HL-60 (cell line): ENCODE measurements at regions not wholly inside any gene's neighbourhood (a gene's known extent, or its start where the extent isn't known, plus 50 kb on each side); places are given as distances from the start of the nearest gene placed in this dataset.
"Not testable (repeated sequence)": the region's sequence is repeated elsewhere in the genome, so short reads cannot be mapped to it uniquely, and the experiment has no call there.

Experiments used
- DNase-seq, 2 experiments: peaks; one replicate each; pipeline ENCODE4 v3.0.0-alpha.2; 2010 to 2020; ENCODE audit warnings: low read depth in 1 of 2, low spot score in 1 of 2
- H3K27ac ChIP-seq: fragments of 250-450 bp; sonication (Bioruptor Pico); replicated peaks from 2 replicates; pipeline ENCODE4 v1.5.1; 2020; ENCODE audit warnings: mild to moderate bottlenecking, moderate library complexity
- H3K27me3 ChIP-seq: fragments of 250-450 bp; sonication (Bioruptor Pico); 2 replicates; pipeline ENCODE4 v1.5.1; 2021; ENCODE audit warnings: mild to moderate bottlenecking, moderate library complexity; ENCODE audit not compliant: insufficient read depth, poor library complexity, severe bottlenecking
- H3K4me3 ChIP-seq: replicated peaks from 2 replicates; pipeline ENCODE4 v1.5.1; 2011; ENCODE audit warnings: mild to moderate bottlenecking, control low read depth, low read length; ENCODE audit not compliant: insufficient read depth
- CTCF ChIP-seq: IDR thresholded peaks from one replicate; pipeline ENCODE4 v1.5.1; 2011; ENCODE audit warnings: low read length, control low read depth, inconsistent platforms; ENCODE audit not compliant: insufficient read depth
- GABPA ChIP-seq: IDR thresholded peaks from 2 replicates; pipeline ENCODE4 v1.6.1; 2012; ENCODE audit warnings: low read depth
- POLR2AphosphoS5 ChIP-seq: IDR thresholded peaks from 2 replicates; pipeline ENCODE4 v1.6.1; 2012; ENCODE audit warnings: low read depth
- REST ChIP-seq: IDR thresholded peaks from 2 replicates; pipeline ENCODE4 v1.6.1; 2012; ENCODE audit warnings: low read depth; ENCODE audit not compliant: insufficient replicate concordance
- SPI1 ChIP-seq: IDR thresholded peaks from 2 replicates; pipeline ENCODE4 v1.6.1; 2012; ENCODE audit warnings: low read depth, mild to moderate bottlenecking, borderline replicate concordance

GRCh38 chr20:7171911-7172310, 404.4 kb downstream of the BMP2 start:
- TF ChIP-seq SPI1: no peak
- TF ChIP-seq GABPA: no peak
- no peak for TF ChIP-seq REST
- no peak for TF ChIP-seq CTCF
- no peak for TF ChIP-seq POLR2AphosphoS5
- no peak for DNase-seq
- H3K4me3 ChIP-seq: no peak overlapping the region
- H3K27me3 ChIP-seq: no peaks in the 10 kb centered on the region
- H3K27ac ChIP-seq: no peak overlapping the region

GRCh38 chr20:7174554-7174953, 407.1 kb downstream of the BMP2 start:
- Histone ChIP-seq H3K27me3 (no peaks in the 10 kb centered on the region), H3K27ac (no peak overlapping the region), H3K4me3 (no peak overlapping the region)
- TF ChIP-seq GABPA (no peak), CTCF (no peak), POLR2AphosphoS5 (no peak), SPI1 (no peak), REST (no peak)
- no peak for DNase-seq

- not testable (repeated sequence) for H3K4me3 ChIP-seq
Observed at GRCh38 chr20:7175827-7176226, 408.3 kb downstream of the BMP2 start.

GRCh38 chr20:7178004-7178403, 410.5 kb downstream of the BMP2 start:
- H3K27me3 ChIP-seq: no peaks in the 10 kb centered on the region
- no peak for DNase-seq
- no peak overlapping the region for H3K4me3 ChIP-seq
- H3K27ac ChIP-seq: no peak overlapping the region
- TF ChIP-seq POLR2AphosphoS5: no peak
- TF ChIP-seq GABPA: no peak
- no peak for TF ChIP-seq SPI1
- no peak for TF ChIP-seq REST
- TF ChIP-seq CTCF: no peak

More at GRCh38 chr20:7175827-7176226, 408.3 kb downstream of the BMP2 start:
- H3K27ac ChIP-seq, DNase-seq, H3K27me3 ChIP-seq: not testable (repeated sequence)
